OCI-LY1 (cell line): ENCODE measurements at regions not wholly inside any gene's neighbourhood (a gene's known extent, or its start where the extent isn't known, plus 50 kb on each side); places are given as distances from the start of the nearest gene placed in this dataset.

Experiments used
- CTCF ChIP-seq: fragments of 200-600 bp; sonication (generic), shearing (Covaris generic); IDR thresholded peaks from 2 replicates; pipeline ENCODE4 v1.5.1; 2017; ENCODE audit warnings: mild to moderate bottlenecking, antibody characterized with exemption, low read length, moderate library complexity, mixed read lengths
- EZH2 ChIP-seq: fragments of 200-600 bp; sonication (generic), shearing (Covaris generic); IDR thresholded peaks from 2 replicates; pipeline ENCODE4 v1.8.0; 2017; ENCODE audit warnings: borderline replicate concordance, mixed run types, mild to moderate bottlenecking, antibody characterized with exemption, low read length, moderate library complexity, mixed read lengths

- TF ChIP-seq CTCF = no peak
- no peak for TF ChIP-seq EZH2
Observed at GRCh38 chr1:67584938-67585337, 100.1 kb upstream of the GADD45A start.
